ENCODE measurements at regions not wholly inside any gene's neighbourhood (a gene's known extent, or its start where the extent isn't known, plus 50 kb on each side); places are given as distances from the start of the nearest gene placed in this dataset.

GRCh38 chr4:117550085-117550484, 464.7 kb upstream of the TRAM1L1 start:
- TF ChIP-seq POLR2AphosphoS5 (IDR thresholded peaks at IDR 0.05; ENCODE audit: low read depth, low read length) (no peak), POLR2A (IDR thresholded peaks at IDR 0.05; ENCODE audit: low read depth, low read length) (no peak), TAF1 (IDR thresholded peaks at IDR 0.05; ENCODE audit: borderline replicate concordance, low read depth, low read length) (no peak)
